Spinal cord (tissue), 9 donors: ENCODE measurements at regions not wholly inside any gene's neighbourhood (a gene's known extent, or its start where the extent isn't known, plus 50 kb on each side); places are given as distances from the start of the nearest gene placed in this dataset.
"Not testable (repeated sequence)": the region's sequence is repeated elsewhere in the genome, so short reads cannot be mapped to it uniquely, and the experiment has no call there.

Experiments
- DNase-seq, 6 donors: peaks; one replicate each; pipeline versions ENCODE4 v3.0.0 to v3.0.0-alpha.2; 2013 to 2015; ENCODE audit warnings: low spot score in 6 of 6, low read depth in 4 of 6
- H3K27ac ChIP-seq: one replicate; pipeline ENCODE4 v1.5.1; 2013; ENCODE audit warnings: low read depth, low read length, control low read depth
- H3K27me3 ChIP-seq: one replicate; pipeline ENCODE4 v1.6.1; 2013; ENCODE audit warnings: low read length; ENCODE audit not compliant: control insufficient read depth, insufficient read depth
- H3K36me3 ChIP-seq: one replicate; pipeline ENCODE4 v1.6.1; 2013; ENCODE audit warnings: low read length; ENCODE audit not compliant: control insufficient read depth, insufficient read depth
- H3K4me1 ChIP-seq: one replicate; pipeline ENCODE4 v1.6.1; 2013; ENCODE audit warnings: low read length; ENCODE audit not compliant: control insufficient read depth, insufficient read depth
- H3K4me3 ChIP-seq: one replicate; pipeline ENCODE4 v1.5.1; 2013; ENCODE audit warnings: low read depth, low read length, control low read depth
- H3K9me3 ChIP-seq: one replicate; pipeline ENCODE4 v1.6.1; 2013; ENCODE audit warnings: low read length; ENCODE audit not compliant: control insufficient read depth, insufficient read depth
- WGBS: methylation state at CpG from one replicate; pipeline ENCODE4 v1.1.5; 2013; ENCODE audit warnings: missing lambda C conversion rate; ENCODE audit not compliant: insufficient coverage; 5-methylcytosine and 5-hydroxymethylcytosine counted together
- donor health status: healthy.

GRCh38 chr15:32307592-32307991 is 95.5 kb downstream of the GOLGA8K start:
- H3K4me1 ChIP-seq, DNase-seq, H3K27me3 ChIP-seq, H3K27ac ChIP-seq, H3K9me3 ChIP-seq, H3K36me3 ChIP-seq, H3K4me3 ChIP-seq: not testable (repeated sequence)
- no CpG with 5 or more reads among the region's 5 CpGs for WGBS

GRCh38 chr15:32276200-32276830 is 126.8 kb downstream of the GOLGA8K start:
- H3K4me1 ChIP-seq, H3K4me3 ChIP-seq, H3K9me3 ChIP-seq, H3K36me3 ChIP-seq, H3K27me3 ChIP-seq, DNase-seq, H3K27ac ChIP-seq: not testable (repeated sequence)
- WGBS = no CpG with 5 or more reads among the region's 21 CpGs

- H3K27ac ChIP-seq, DNase-seq, H3K36me3 ChIP-seq, H3K4me1 ChIP-seq, H3K27me3 ChIP-seq, H3K9me3 ChIP-seq, H3K4me3 ChIP-seq: not testable (repeated sequence)
- WGBS = no CpG with 5 or more reads among the region's 7 CpGs
These were observed 149.1 kb downstream of the GOLGA8K start for GRCh38 chr15:32253958-32254357.

- H3K36me3 ChIP-seq, H3K9me3 ChIP-seq, H3K4me3 ChIP-seq, H3K27me3 ChIP-seq, DNase-seq, H3K27ac ChIP-seq, H3K4me1 ChIP-seq: not testable (repeated sequence)
- no CpG with 5 or more reads among the region's 1 CpG for WGBS
These were observed 153.9 kb downstream of the GOLGA8K start for GRCh38 chr15:32249207-32249606.

GRCh38 chr15:32243727-32244126 is 159.4 kb downstream of the GOLGA8K start:
- H3K27me3 ChIP-seq = not testable (repeated sequence)
- no CpG with 5 or more reads among the region's 10 CpGs for WGBS

GRCh38 chr15:32242780-32243528 is 160.1 kb downstream of the GOLGA8K start:
- H3K36me3 ChIP-seq, H3K9me3 ChIP-seq, H3K27ac ChIP-seq, H3K27me3 ChIP-seq, DNase-seq, H3K4me1 ChIP-seq, H3K4me3 ChIP-seq: not testable (repeated sequence)
- no CpG with 5 or more reads among the region's 14 CpGs for WGBS

More at GRCh38 chr15:32243727-32244126, 159.4 kb downstream of the GOLGA8K start:
- H3K27ac ChIP-seq, H3K36me3 ChIP-seq, H3K9me3 ChIP-seq, H3K4me1 ChIP-seq, H3K4me3 ChIP-seq, DNase-seq: not testable (repeated sequence)

GRCh38 chr15:32227410-32228114 is 175.5 kb downstream of the GOLGA8K start:
- not testable (repeated sequence) for DNase-seq, H3K4me1 ChIP-seq, H3K27ac ChIP-seq, H3K4me3 ChIP-seq, H3K9me3 ChIP-seq, H3K36me3 ChIP-seq, H3K27me3 ChIP-seq
- WGBS = no CpG with 5 or more reads among the region's 2 CpGs

GRCh38 chr15:32222716-32223115 is 180.4 kb downstream of the GOLGA8K start:
- Histone ChIP-seq H3K4me1 (no peaks in the 10 kb centered on the region), H3K36me3 (no peaks in the 10 kb centered on the region), H3K4me3 (no peak overlapping the region), H3K9me3 (peaks cover 3% of the 10 kb centered on the region), H3K27ac (no peak overlapping the region), H3K27me3 (no peaks in the 10 kb centered on the region)
- peak in 1 of 6 donors; percentile 3 for DNase-seq
- WGBS = no CpG with 5 or more reads among the region's 1 CpG
